ENCODE measurements at regions not wholly inside any gene's neighbourhood (a gene's known extent, or its start where the extent isn't known, plus 50 kb on each side); places are given as distances from the start of the nearest gene placed in this dataset.

- TF ChIP-seq, protein P1, sequence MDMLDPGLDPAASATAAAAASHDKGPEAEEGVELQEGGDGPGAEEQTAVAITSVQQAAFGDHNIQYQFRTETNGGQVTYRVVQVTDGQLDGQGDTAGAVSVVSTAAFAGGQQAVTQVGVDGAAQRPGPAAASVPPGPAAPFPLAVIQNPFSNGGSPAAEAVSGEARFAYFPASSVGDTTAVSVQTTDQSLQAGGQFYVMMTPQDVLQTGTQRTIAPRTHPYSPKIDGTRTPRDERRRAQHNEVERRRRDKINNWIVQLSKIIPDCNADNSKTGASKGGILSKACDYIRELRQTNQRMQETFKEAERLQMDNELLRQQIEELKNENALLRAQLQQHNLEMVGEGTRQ (IDR thresholded peaks at IDR 0.05; ENCODE audit: low read depth, low read length) = no peak
- TF ChIP-seq, protein P1 (CRISPR knock-in tag; IDR thresholded peaks at IDR 0.05; ENCODE audit: borderline replicate concordance) = peak; percentile 68; the same call in 1 of the 2 replicates
- peak; percentile 84; the same call in 1 of the 2 replicates for TF ChIP-seq ZNF788 (CRISPR knock-in tag; IDR thresholded peaks at IDR 0.05; ENCODE audit: borderline replicate concordance)
- TF ChIP-seq SALL1 (CRISPR knock-in tag; IDR thresholded peaks at IDR 0.05) = peak; percentile 97
- no peak for TF ChIP-seq KMT2B (CRISPR knock-in tag; IDR thresholded peaks at IDR 0.05)
- no peak for TF ChIP-seq SCMH1 (CRISPR knock-in tag; IDR thresholded peaks at IDR 0.05; ENCODE audit: borderline replicate concordance)
- peak; percentile 59; the same call in 1 of the 2 replicates for TF ChIP-seq MIXL1 (CRISPR knock-in tag; IDR thresholded peaks at IDR 0.05)
- TF ChIP-seq, protein P2, sequence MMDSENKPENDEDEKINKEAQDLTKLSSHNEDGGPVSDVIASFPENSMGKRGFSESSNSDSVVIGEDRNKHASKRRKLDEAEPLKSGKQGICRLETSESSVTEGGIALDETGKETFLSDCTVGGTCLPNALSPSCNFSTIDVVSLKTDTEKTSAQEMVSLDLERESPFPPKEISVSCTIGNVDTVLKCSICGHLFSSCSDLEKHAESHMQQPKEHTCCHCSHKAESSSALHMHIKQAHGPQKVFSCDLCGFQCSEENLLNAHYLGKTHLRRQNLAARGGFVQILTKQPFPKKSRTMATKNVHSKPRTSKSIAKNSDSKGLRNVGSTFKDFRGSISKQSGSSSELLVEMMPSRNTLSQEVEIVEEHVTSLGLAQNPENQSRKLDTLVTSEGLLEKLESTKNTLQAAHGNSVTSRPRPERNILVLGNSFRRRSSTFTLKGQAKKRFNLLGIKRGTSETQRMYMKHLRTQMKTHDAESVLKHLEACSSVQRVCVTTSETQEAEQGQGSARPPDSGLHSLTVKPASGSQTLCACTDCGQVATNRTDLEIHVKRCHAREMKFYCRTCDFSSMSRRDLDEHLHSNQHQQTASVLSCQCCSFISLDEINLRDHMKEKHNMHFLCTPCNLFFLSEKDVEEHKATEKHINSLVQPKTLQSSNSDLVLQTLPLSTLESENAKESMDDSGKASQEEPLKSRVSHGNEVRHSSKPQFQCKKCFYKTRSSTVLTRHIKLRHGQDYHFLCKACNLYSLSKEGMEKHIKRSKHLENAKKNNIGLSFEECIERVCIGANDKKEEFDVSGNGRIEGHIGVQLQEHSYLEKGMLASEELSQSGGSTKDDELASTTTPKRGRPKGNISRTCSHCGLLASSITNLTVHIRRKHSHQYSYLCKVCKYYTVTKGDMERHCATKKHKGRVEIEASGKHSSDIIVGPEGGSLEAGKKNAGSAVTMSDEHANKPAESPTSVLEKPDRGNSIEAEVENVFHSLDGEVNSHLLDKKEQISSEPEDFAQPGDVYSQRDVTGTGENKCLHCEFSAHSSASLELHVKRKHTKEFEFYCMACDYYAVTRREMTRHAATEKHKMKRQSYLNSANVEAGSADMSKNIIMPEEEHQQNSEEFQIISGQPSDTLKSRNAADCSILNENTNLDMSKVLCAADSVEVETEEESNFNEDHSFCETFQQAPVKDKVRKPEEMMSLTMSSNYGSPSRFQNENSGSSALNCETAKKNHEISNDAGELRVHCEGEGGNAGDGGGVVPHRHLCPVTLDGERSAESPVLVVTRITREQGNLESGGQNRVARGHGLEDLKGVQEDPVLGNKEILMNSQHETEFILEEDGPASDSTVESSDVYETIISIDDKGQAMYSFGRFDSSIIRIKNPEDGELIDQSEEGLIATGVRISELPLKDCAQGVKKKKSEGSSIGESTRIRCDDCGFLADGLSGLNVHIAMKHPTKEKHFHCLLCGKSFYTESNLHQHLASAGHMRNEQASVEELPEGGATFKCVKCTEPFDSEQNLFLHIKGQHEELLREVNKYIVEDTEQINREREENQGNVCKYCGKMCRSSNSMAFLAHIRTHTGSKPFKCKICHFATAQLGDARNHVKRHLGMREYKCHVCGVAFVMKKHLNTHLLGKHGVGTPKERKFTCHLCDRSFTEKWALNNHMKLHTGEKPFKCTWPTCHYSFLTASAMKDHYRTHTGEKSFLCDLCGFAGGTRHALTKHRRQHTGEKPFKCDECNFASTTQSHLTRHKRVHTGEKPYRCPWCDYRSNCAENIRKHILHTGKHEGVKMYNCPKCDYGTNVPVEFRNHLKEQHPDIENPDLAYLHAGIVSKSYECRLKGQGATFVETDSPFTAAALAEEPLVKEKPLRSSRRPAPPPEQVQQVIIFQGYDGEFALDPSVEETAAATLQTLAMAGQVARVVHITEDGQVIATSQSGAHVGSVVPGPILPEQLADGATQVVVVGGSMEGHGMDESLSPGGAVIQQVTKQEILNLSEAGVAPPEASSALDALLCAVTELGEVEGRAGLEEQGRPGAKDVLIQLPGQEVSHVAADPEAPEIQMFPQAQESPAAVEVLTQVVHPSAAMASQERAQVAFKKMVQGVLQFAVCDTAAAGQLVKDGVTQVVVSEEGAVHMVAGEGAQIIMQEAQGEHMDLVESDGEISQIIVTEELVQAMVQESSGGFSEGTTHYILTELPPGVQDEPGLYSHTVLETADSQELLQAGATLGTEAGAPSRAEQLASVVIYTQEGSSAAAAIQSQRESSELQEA (CRISPR knock-in tag; IDR thresholded peaks at IDR 0.05; ENCODE audit: not compliant biosample characterization) = no peak
- TF ChIP-seq, protein P3, sequence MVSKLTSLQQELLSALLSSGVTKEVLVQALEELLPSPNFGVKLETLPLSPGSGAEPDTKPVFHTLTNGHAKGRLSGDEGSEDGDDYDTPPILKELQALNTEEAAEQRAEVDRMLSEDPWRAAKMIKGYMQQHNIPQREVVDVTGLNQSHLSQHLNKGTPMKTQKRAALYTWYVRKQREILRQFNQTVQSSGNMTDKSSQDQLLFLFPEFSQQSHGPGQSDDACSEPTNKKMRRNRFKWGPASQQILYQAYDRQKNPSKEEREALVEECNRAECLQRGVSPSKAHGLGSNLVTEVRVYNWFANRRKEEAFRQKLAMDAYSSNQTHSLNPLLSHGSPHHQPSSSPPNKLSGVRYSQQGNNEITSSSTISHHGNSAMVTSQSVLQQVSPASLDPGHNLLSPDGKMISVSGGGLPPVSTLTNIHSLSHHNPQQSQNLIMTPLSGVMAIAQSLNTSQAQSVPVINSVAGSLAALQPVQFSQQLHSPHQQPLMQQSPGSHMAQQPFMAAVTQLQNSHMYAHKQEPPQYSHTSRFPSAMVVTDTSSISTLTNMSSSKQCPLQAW (CRISPR knock-in tag; IDR thresholded peaks at IDR 0.05) = peak; percentile 93
- no peak for TF ChIP-seq ZNF629 (CRISPR knock-in tag; conservative IDR thresholded peaks at IDR 0.05)
- TF ChIP-seq CBX2 (IDR thresholded peaks at IDR 0.05; ENCODE audit: low read depth, low read length) = no peak
- TF ChIP-seq CBX2 (CRISPR knock-in tag; IDR thresholded peaks at IDR 0.05; ENCODE audit: low read depth) = peak; percentile 87; the same call in 1 of the 2 replicates
- peak; percentile 28; the same call in 1 of the 2 replicates for TF ChIP-seq ZBTB25 (CRISPR knock-in tag; IDR thresholded peaks at IDR 0.05)
- 0 out of 2 replicates have a peak, but pooled peaks have one; percentile 74 for TF ChIP-seq ZNF556 (CRISPR knock-in tag; IDR thresholded peaks at IDR 0.05; ENCODE audit: borderline replicate concordance)
- TF ChIP-seq ZFP36L2 (CRISPR knock-in tag; IDR thresholded peaks at IDR 0.05) = no peak
- TF ChIP-seq ZNF101 (CRISPR knock-in tag; IDR thresholded peaks at IDR 0.05; ENCODE audit: borderline replicate concordance, low read depth) = no peak
Measured at GRCh38 chr2:120539937-120540718, 194.2 kb downstream of the INHBB start (continued).
